ENCODE measurements at regions not wholly inside any gene's neighbourhood (a gene's known extent, or its start where the extent isn't known, plus 50 kb on each side); places are given as distances from the start of the nearest gene placed in this dataset.

DNA sequence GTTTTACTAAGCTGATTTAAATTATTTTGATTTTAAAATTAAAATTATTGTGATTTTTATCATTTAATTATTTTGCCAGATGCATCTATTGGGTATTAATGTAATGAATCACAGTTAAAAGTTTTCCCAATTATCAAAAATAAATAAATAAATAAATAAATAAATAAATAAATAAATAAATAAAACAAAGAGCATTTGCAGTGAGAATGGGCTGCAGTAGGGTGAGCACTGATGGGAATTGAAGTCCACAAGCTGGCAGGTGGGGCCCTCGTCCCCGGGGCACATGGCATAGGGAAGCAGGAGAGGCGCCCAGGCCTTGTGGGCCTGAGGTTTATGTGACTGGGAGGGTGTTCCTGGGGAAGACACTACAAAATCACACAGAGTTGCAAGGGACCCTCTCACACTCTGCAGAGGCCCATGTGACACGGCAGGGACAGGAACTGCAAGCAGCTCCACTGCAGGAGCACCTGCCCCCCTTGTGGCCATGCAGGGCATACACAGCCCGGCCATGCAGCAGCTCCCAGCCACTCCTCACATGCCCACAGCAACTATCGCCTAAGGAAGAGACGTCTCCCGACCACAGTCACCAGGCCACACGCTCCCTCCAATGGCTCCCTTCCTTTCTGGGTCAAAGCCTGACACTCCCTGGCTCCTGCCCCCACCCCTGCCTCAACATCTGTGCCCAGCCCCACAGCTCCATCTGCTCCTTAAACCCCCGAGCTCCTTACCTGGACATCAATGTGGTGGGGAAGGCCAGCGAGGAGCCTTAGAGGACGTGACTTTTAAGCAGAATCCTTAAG, 256.3 kb upstream of the SFSWAP start:
- Histone ChIP-seq H3K9me3 (no peaks in the 10 kb centered on the region), H3K36me3 (no peaks in the 10 kb centered on the region), H3K4me3 (replicated peaks in 1 of 3) (no peak overlapping the region), H3K27me3 (no peaks in the 10 kb centered on the region), H3K27ac (no peak overlapping the region), H3K4me1 (no peaks in the 10 kb centered on the region)
- peak; percentile 55 to 63 for DNase-seq
- no peak for TF ChIP-seq POLR2A (IDR thresholded peaks at IDR 0.05)
- peak; percentile 14 to 90 (median 58) for TF ChIP-seq CTCF (IDR thresholded peaks at IDR 0.05)
- intact Hi-C loops (cut with DNase I), result loop anchor here (10.0 kb wide), 1 partner anchor 350 kb away; no protein-coding TSS in a partner anchor
- 45 to 62% methylated on average over 7 to 12 of the region's 12 CpGs for WGBS, 2 donors

DNA sequence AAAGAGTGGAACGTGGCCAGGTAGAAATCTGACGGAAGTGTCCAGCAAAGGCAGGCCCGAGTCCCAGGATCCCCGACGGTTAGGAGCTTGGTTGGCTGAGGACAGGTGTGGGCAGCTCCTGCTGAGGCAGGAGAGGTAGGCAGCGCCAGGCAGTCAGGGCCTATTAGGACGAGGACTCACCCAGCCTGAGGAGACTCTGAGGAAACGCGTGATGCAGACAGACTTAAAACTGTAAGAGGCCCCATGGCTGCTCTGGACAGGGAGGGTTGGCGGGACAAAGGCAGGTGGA, 255.7 kb upstream of the SFSWAP start:
- Histone ChIP-seq H3K27ac (no peak overlapping the region), H3K27me3 (no peaks in the 10 kb centered on the region), H3K9me3 (no peaks in the 10 kb centered on the region), H3K4me1 (no peaks in the 10 kb centered on the region), H3K4me3 (replicated peaks in 1 of 3) (no peak overlapping the region), H3K36me3 (no peaks in the 10 kb centered on the region)
- no peak for DNase-seq
- 78 to 88% methylated on average over 10 of the region's 10 CpGs for WGBS, 2 donors
- no peak for TF ChIP-seq CTCF (IDR thresholded peaks at IDR 0.05)
- no peak for TF ChIP-seq POLR2A (IDR thresholded peaks at IDR 0.05)
- intact Hi-C loops (cut with DNase I), result loop anchor here (10.0 kb wide), 1 partner anchor 350 kb away; no protein-coding TSS in a partner anchor

- Histone ChIP-seq H3K4me1 (no peaks in the 10 kb centered on the region), H3K4me3 (replicated peaks in 1 of 3) (no peak overlapping the region), H3K9me3 (no peaks in the 10 kb centered on the region), H3K36me3 (no peaks in the 10 kb centered on the region), H3K27me3 (no peaks in the 10 kb centered on the region), H3K27ac (no peak overlapping the region)
- WGBS, 2 donors, result 89 to 94% methylated on average over 7 to 8 of the region's 12 CpGs
- TF ChIP-seq POLR2A (IDR thresholded peaks at IDR 0.05), result no peak
- no peak for TF ChIP-seq CTCF (IDR thresholded peaks at IDR 0.05)
- no peak for DNase-seq
- intact Hi-C loops (cut with DNase I), result loop anchor here (10.0 kb wide), 1 partner anchor 351 kb away; no protein-coding TSS in a partner anchor
Observed at GRCh38 chr12:131455581-131456110, 255.2 kb upstream of the SFSWAP start.

- Histone ChIP-seq H3K4me3 (replicated peaks in 1 of 3) (no peak overlapping the region), H3K36me3 (no peaks in the 10 kb centered on the region), H3K27me3 (no peaks in the 10 kb centered on the region), H3K4me1 (no peaks in the 10 kb centered on the region), H3K9me3 (no peaks in the 10 kb centered on the region), H3K27ac (no peak overlapping the region)
- intact Hi-C loops (cut with DNase I), result loop anchor here (10.0 kb wide), 1 partner anchor 352 kb away; no protein-coding TSS in a partner anchor
- WGBS, 2 donors, result 77 to 89% methylated on average over 8 to 21 of the region's 24 CpGs
- TF ChIP-seq CTCF (IDR thresholded peaks at IDR 0.05) (no peak), POLR2A (IDR thresholded peaks at IDR 0.05) (no peak)
- DNase-seq, result no peak
Observed at GRCh38 chr12:131456301-131457027, 254.4 kb upstream of the SFSWAP start.

- Histone ChIP-seq H3K4me3 (replicated peaks in 1 of 3) (no peak overlapping the region), H3K27ac (no peak overlapping the region), H3K4me1 (no peaks in the 10 kb centered on the region), H3K27me3 (no peaks in the 10 kb centered on the region), H3K9me3 (no peaks in the 10 kb centered on the region), H3K36me3 (no peaks in the 10 kb centered on the region)
- intact Hi-C loops (cut with DNase I), result loop anchor here (10.0 kb wide), 1 partner anchor 352 kb away; no protein-coding TSS in a partner anchor
- DNase-seq, result no peak
- 79 to 95% methylated on average over 13 to 15 of the region's 15 CpGs for WGBS, 2 donors
- TF ChIP-seq CTCF (IDR thresholded peaks at IDR 0.05) (no peak), POLR2A (IDR thresholded peaks at IDR 0.05) (no peak)
Observed at GRCh38 chr12:131457028-131457310, 253.9 kb upstream of the SFSWAP start.
